IMR-90 (cell line): ENCODE measurements at regions not wholly inside any gene's neighbourhood (a gene's known extent, or its start where the extent isn't known, plus 50 kb on each side); places are given as distances from the start of the nearest gene placed in this dataset.

Experiments used
- ATAC-seq: fragments of 200-7000 bp; cut with Tn5 transposase; 2 replicates; pipeline ENCODE4 v1.9.1; 2020; ENCODE audit warnings: low read depth, mild to moderate bottlenecking, moderate library complexity
- BruUV-seq: library from RNA; stranded (reverse); fragments of 400-500 nt; replicated peaks from 2 replicates; lab custom pipeline; 2021; lab: Mats Ljungman, UMichigan
- CTCF ChIA-PET: fragments of 300-600 bp; formaldehyde crosslinking; extraction: SDS; loops from one replicate; lab custom pipeline; 2021; ENCODE audit warnings: antibody characterized with exemption; lab: Yijun Ruan, JAX
- POLR2A ChIA-PET: fragments of 300-600 bp; sonication (Branson Sonifier 250); formaldehyde crosslinking; loops from one replicate; lab custom pipeline; 2022; ENCODE audit warnings: antibody characterized with exemption; ENCODE audit not compliant: unreplicated experiment; lab: Charles Lee
- DNase-seq: peaks from one replicate; pipeline ENCODE4 v3.0.0; 2013
- H2AFZ ChIP-seq: replicated peaks from 2 replicates; pipeline ENCODE3; 2013; ENCODE audit warnings: low read length, mild to moderate bottlenecking; ENCODE audit not compliant: poor library complexity
- H2AK5ac ChIP-seq: 2 replicates; pipeline ENCODE4 v1.6.1; 2013; ENCODE audit warnings: low read depth, low read length, inconsistent platforms
- H2AK9ac ChIP-seq: replicated peaks from 2 replicates; pipeline ENCODE3; 2013; ENCODE audit warnings: mild to moderate bottlenecking, low read depth, low read length, moderate library complexity; ENCODE audit not compliant: poor library complexity
- H2BK120ac ChIP-seq: 2 replicates; pipeline ENCODE4 v1.6.1; 2013; ENCODE audit warnings: low read depth, low read length, inconsistent platforms
- H2BK15ac ChIP-seq: 3 replicates; pipeline ENCODE4 v1.6.1; 2013; ENCODE audit warnings: low read depth, low read length, inconsistent platforms
- H2BK20ac ChIP-seq: 2 replicates; pipeline ENCODE4 v1.6.1; 2013; ENCODE audit warnings: low read depth, mild to moderate bottlenecking, inconsistent platforms, low read length, moderate library complexity
- H2BK5ac ChIP-seq: 2 replicates; pipeline ENCODE4 v1.6.1; 2013; ENCODE audit warnings: mild to moderate bottlenecking, low read depth, low read length, inconsistent platforms; ENCODE audit not compliant: poor library complexity, severe bottlenecking
- H3K14ac ChIP-seq: replicated peaks from 2 replicates; pipeline ENCODE4 v1.6.1; 2013; ENCODE audit warnings: low read depth, low read length, inconsistent platforms
- H3K18ac ChIP-seq: 2 replicates; pipeline ENCODE4 v1.6.1; 2013; ENCODE audit warnings: low read depth, low read length, control low read depth
- H3K23ac ChIP-seq: 2 replicates; pipeline ENCODE4 v1.6.1; 2013; ENCODE audit warnings: low read depth, low read length, inconsistent platforms
- H3K27ac ChIP-seq: 2 replicates; pipeline ENCODE4 v1.5.1; 2013; ENCODE audit warnings: mild to moderate bottlenecking, control low read depth, low read length; ENCODE audit not compliant: insufficient read depth
- H3K27me3 ChIP-seq: 2 replicates; pipeline ENCODE4 v1.6.1; 2013; ENCODE audit warnings: low read length; ENCODE audit not compliant: control insufficient read depth, insufficient read depth
- H3K36me3 ChIP-seq: 2 replicates; pipeline ENCODE4 v1.6.1; 2013; ENCODE audit warnings: low read length, mixed read lengths; ENCODE audit not compliant: control insufficient read depth, insufficient read depth
- H3K4ac ChIP-seq: 2 replicates; pipeline ENCODE4 v1.6.1; 2013; ENCODE audit warnings: low read depth, low read length, inconsistent platforms
- H3K4me1 ChIP-seq: 2 replicates; pipeline ENCODE4 v1.6.1; 2013; ENCODE audit warnings: low read length, mixed read lengths; ENCODE audit not compliant: control insufficient read depth, insufficient read depth
- H3K4me2 ChIP-seq: 2 replicates; pipeline ENCODE4 v1.6.1; 2013; ENCODE audit warnings: low read depth, mild to moderate bottlenecking, control low read depth, low read length, moderate library complexity
- H3K4me3 ChIP-seq: 2 replicates; pipeline ENCODE4 v1.5.1; 2013; ENCODE audit warnings: low read depth, mild to moderate bottlenecking, control low read depth, low read length, moderate library complexity; ENCODE audit not compliant: insufficient read depth
- H3K56ac ChIP-seq: 2 replicates; pipeline ENCODE4 v1.6.1; 2013; ENCODE audit warnings: low read length, inconsistent platforms; ENCODE audit not compliant: insufficient read depth; ENCODE audit errors: extremely low read depth
- H3K79me1 ChIP-seq, 2 experiments: 2 replicates each; pipeline ENCODE4 v1.6.1; 2013; ENCODE audit warnings: low read length in 2 of 2, inconsistent platforms in 1 of 2, low read depth in 1 of 2
- H3K9ac ChIP-seq: 2 replicates; pipeline ENCODE4 v1.6.1; 2013; ENCODE audit warnings: low read depth, low read length, control low read depth
- H3K9me1 ChIP-seq: 2 replicates; pipeline ENCODE4 v1.6.1; 2013; ENCODE audit warnings: low read length, inconsistent platforms; ENCODE audit not compliant: insufficient read depth
- H3K9me3 ChIP-seq: 2 replicates; pipeline ENCODE4 v1.6.1; 2013; ENCODE audit warnings: low read length; ENCODE audit not compliant: control insufficient read depth, insufficient read depth
- H4K20me1 ChIP-seq: 2 replicates; pipeline ENCODE4 v1.6.1; 2013; ENCODE audit warnings: low read length, inconsistent platforms; ENCODE audit not compliant: insufficient read depth
- H4K5ac ChIP-seq: 2 replicates; pipeline ENCODE4 v1.6.1; 2013; ENCODE audit warnings: mild to moderate bottlenecking, low read depth, low read length, control low read depth
- H4K8ac ChIP-seq, 2 experiments: 2 replicates each; pipeline ENCODE4 v1.6.1; 2013; ENCODE audit warnings: low read depth in 2 of 2, low read length in 2 of 2, control low read depth in 1 of 2, inconsistent platforms in 1 of 2
- H4K91ac ChIP-seq: 2 replicates; pipeline ENCODE4 v1.6.1; 2013; ENCODE audit warnings: low read depth, low read length, inconsistent platforms; ENCODE audit not compliant: insufficient read depth
- BHLHE40 ChIP-seq: fragments of 150-350 bp; IDR thresholded peaks from 2 replicates; pipeline ENCODE4 v1.6.1; 2016; ENCODE audit warnings: mild to moderate bottlenecking, low read depth, low read length
- NFE2L2 ChIP-seq: fragments of 150-350 bp; IDR thresholded peaks from 2 replicates; pipeline ENCODE4 v1.6.1; 2016; ENCODE audit warnings: low read depth, mild to moderate bottlenecking, low read length
- POLR2A ChIP-seq: IDR thresholded peaks from 2 replicates; pipeline ENCODE4 v1.6.1; 2012; ENCODE audit warnings: mild to moderate bottlenecking, low read depth, low read length
- RAD21 ChIP-seq: IDR thresholded peaks from 2 replicates; pipeline ENCODE4 v1.6.1; 2012; ENCODE audit warnings: low read length, improper control_type of control experiment
- RCOR1 ChIP-seq: IDR thresholded peaks from 2 replicates; pipeline ENCODE4 v1.6.1; 2012; ENCODE audit warnings: mild to moderate bottlenecking, low read length, improper control_type of control experiment; ENCODE audit not compliant: insufficient replicate concordance
- SMC3 ChIP-seq: fragments of 150-350 bp; IDR thresholded peaks from 2 replicates; pipeline ENCODE4 v1.6.1; 2016; ENCODE audit warnings: low read depth, mild to moderate bottlenecking, antibody characterized with exemption, low read length, moderate library complexity
- WGBS, 2 experiments: methylation state at CpG; one replicate each; pipeline versions ENCODE4 v1.1.5 to v1.1.7; 2013; ENCODE audit warnings: missing lambda C conversion rate in 2 of 2; ENCODE audit not compliant: insufficient read length in 1 of 2; ENCODE audit errors: extremely low coverage in 2 of 2; 5-methylcytosine and 5-hydroxymethylcytosine counted together
- dilution Hi-C: fragments of 300-500 bp; cut with HindIII; formaldehyde crosslinking; loops from one replicate; pipeline ENCODE4 v1.14.3; 2018; ENCODE audit warnings: low sequenced_read_pairs; ENCODE audit not compliant: unreplicated experiment
- in situ Hi-C: fragments of 300-500 bp; cut with MboI; formaldehyde crosslinking; loops from 3 replicates; pipeline ENCODE4 v1.14.3; 2019; ENCODE audit warnings: low sequenced_read_pairs, inconsistent platforms, mixed read lengths
- intact Hi-C: fragments of 100-400 bp; cut with micrococcal nuclease; formaldehyde crosslinking; loops from 2 replicates; pipeline ENCODE4 v1.10.0; 2022

GRCh38 chr11:36933481-36933880, 335.4 kb upstream of the RAG2 start:
- no peak overlapping the region for H3K27ac ChIP-seq
- no peak overlapping the region for H2BK15ac ChIP-seq
- no CpG with 5 or more reads among the region's 5 CpGs for WGBS, 2 experiments
- H4K8ac ChIP-seq: no peak overlapping the region
- no peak overlapping the region for H3K4me2 ChIP-seq
- no peak overlapping the region for H3K23ac ChIP-seq
- ATAC-seq (no peak), DNase-seq (no peak)
- H3K9me3 ChIP-seq: no peaks in the 10 kb centered on the region
- H2AFZ ChIP-seq: no peak overlapping the region
- H3K18ac ChIP-seq: no peak overlapping the region
- no peaks in the 10 kb centered on the region for H4K20me1 ChIP-seq
- H2BK20ac ChIP-seq: no peak overlapping the region
- BruUV-seq: no TSS peak
- dilution Hi-C loops: no loop called here
- no peaks in the 10 kb centered on the region for H3K36me3 ChIP-seq
- no peaks in the 10 kb centered on the region for H3K27me3 ChIP-seq
- ChIA-PET POLR2A (no interaction called here), CTCF (no interaction called here)
- no peak overlapping the region for H4K5ac ChIP-seq
- intact Hi-C loops: no loop called here
- H4K91ac ChIP-seq: no peak overlapping the region
- H2AK9ac ChIP-seq: no peak overlapping the region
- in situ Hi-C loops: no loop called here
- no peak overlapping the region for H2BK120ac ChIP-seq
- H2AK5ac ChIP-seq: no peak overlapping the region
- no peak overlapping the region for H3K4me3 ChIP-seq
- no peaks in the 10 kb centered on the region for H3K4me1 ChIP-seq
- H3K79me1 ChIP-seq: no peaks in the 10 kb centered on the region
- H3K9ac ChIP-seq: no peak overlapping the region
- H3K4ac ChIP-seq: no peak overlapping the region
- H2BK5ac ChIP-seq: no peak overlapping the region
- no peak for TF ChIP-seq POLR2A
- no peak for TF ChIP-seq RAD21
- TF ChIP-seq NFE2L2: no peak
- no peak for TF ChIP-seq BHLHE40
- TF ChIP-seq SMC3: no peak
- TF ChIP-seq RCOR1: no peak
- no peak overlapping the region for H3K56ac ChIP-seq
- no peak overlapping the region for H3K14ac ChIP-seq
- no peaks in the 10 kb centered on the region for H3K9me1 ChIP-seq
